ENCODE measurements at regions not wholly inside any gene's neighbourhood (a gene's known extent, or its start where the extent isn't known, plus 50 kb on each side); places are given as distances from the start of the nearest gene placed in this dataset.

GRCh38 chr6:135583256-135583761 lies 85.8 kb upstream of the AHI1 start (continued):
- TF ChIP-seq CHD7 (IDR thresholded peaks at IDR 0.05; ENCODE audit: insufficient replicate concordance, low read length) (no peak), POLR2AphosphoS5 (IDR thresholded peaks at IDR 0.05; ENCODE audit: low read depth, low read length) (no peak), FOSL1 (IDR thresholded peaks at IDR 0.05; ENCODE audit: insufficient read depth, low read depth, low read length) (no peak)
